GM18520 (cell line): ENCODE measurements at regions not wholly inside any gene's neighbourhood (a gene's known extent, or its start where the extent isn't known, plus 50 kb on each side); places are given as distances from the start of the nearest gene placed in this dataset.
"Not testable (repeated sequence)": the region's sequence is repeated elsewhere in the genome, so short reads cannot be mapped to it uniquely, and the experiment has no call there.

Source experiments
- ATAC-seq: cut with Tn5 transposase; IDR thresholded peaks from one replicate; pipeline ENCODE4 v1.9.1; 2021; ENCODE audit not compliant: unreplicated experiment

- ATAC-seq: no peak
These were observed 120.4 kb upstream of the ZNF184 start for GRCh38 chr6:27593200-27593818.

GRCh38 chr6:27592481-27593199 lies 119.7 kb upstream of the ZNF184 start:
- peak; percentile 79 for ATAC-seq

- no peak for ATAC-seq
These were observed 119.0 kb upstream of the ZNF184 start for GRCh38 chr6:27591699-27592480.

- ATAC-seq: not testable (repeated sequence)
These were observed 112.4 kb upstream of the ZNF184 start for GRCh38 chr6:27585316-27585715.

- no peak for ATAC-seq
These were observed 111.4 kb upstream of the ZNF184 start for GRCh38 chr6:27584326-27584725.

- no peak for ATAC-seq
These were observed 110.2 kb upstream of the ZNF184 start for GRCh38 chr6:27582928-27583725.

GRCh38 chr6:27579973-27580372 lies 107.1 kb upstream of the ZNF184 start:
- ATAC-seq: no peak

GRCh38 chr6:27577922-27578321 lies 105.0 kb upstream of the ZNF184 start:
- ATAC-seq: no peak

- ATAC-seq: no peak
These were observed 102.9 kb upstream of the ZNF184 start for GRCh38 chr6:27575594-27576361.

- no peak for ATAC-seq
These were observed 95.5 kb upstream of the ZNF184 start for GRCh38 chr6:27568226-27568897.

GRCh38 chr6:27565839-27566779 lies 93.2 kb upstream of the ZNF184 start:
- no peak for ATAC-seq

- ATAC-seq: no peak
These were observed 89.1 kb upstream of the ZNF184 start for GRCh38 chr6:27562027-27562410.

- no peak for ATAC-seq
These were observed 85.3 kb upstream of the ZNF184 start for GRCh38 chr6:27558028-27558724.

GRCh38 chr6:27556406-27556805 lies 83.5 kb upstream of the ZNF184 start:
- no peak for ATAC-seq

GRCh38 chr6:27553123-27553904 lies 80.4 kb upstream of the ZNF184 start:
- no peak for ATAC-seq

GRCh38 chr6:27551607-27552006 lies 78.7 kb upstream of the ZNF184 start:
- ATAC-seq: no peak

- ATAC-seq: no peak
These were observed 77.8 kb upstream of the ZNF184 start for GRCh38 chr6:27550692-27551091.
